ENCODE measurements at regions not wholly inside any gene's neighbourhood (a gene's known extent, or its start where the extent isn't known, plus 50 kb on each side); places are given as distances from the start of the nearest gene placed in this dataset.

DNA sequence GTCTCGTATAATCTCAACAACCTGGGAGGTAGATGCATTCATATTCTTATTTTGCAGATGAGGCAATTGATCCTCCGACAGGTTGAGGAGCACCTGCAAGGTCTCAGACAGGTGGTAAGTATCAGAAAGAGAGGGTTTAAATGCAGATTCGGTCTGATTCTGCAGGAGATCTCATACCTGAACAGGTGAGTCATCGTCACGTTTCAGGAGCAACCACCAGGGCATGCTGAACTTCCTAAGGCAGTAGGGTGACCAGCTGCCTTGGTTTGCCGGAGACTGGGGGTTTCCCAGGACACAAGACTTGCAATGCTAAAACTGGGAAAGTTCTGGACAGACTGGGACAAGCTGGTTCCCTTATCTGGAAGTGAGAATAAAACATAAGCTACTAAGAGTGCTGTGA, 68.8 kb upstream of the TSHZ3 start:
- no peak overlapping the region for H3K4me3 ChIP-seq (ENCODE audit: low read depth, low read length)
- ChIA-PET CTCF (no interaction called here), POLR2A (no interaction called here)
- TF ChIP-seq, protein P1, sequence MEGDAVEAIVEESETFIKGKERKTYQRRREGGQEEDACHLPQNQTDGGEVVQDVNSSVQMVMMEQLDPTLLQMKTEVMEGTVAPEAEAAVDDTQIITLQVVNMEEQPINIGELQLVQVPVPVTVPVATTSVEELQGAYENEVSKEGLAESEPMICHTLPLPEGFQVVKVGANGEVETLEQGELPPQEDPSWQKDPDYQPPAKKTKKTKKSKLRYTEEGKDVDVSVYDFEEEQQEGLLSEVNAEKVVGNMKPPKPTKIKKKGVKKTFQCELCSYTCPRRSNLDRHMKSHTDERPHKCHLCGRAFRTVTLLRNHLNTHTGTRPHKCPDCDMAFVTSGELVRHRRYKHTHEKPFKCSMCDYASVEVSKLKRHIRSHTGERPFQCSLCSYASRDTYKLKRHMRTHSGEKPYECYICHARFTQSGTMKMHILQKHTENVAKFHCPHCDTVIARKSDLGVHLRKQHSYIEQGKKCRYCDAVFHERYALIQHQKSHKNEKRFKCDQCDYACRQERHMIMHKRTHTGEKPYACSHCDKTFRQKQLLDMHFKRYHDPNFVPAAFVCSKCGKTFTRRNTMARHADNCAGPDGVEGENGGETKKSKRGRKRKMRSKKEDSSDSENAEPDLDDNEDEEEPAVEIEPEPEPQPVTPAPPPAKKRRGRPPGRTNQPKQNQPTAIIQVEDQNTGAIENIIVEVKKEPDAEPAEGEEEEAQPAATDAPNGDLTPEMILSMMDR (IDR thresholded peaks at IDR 0.05; ENCODE audit: insufficient read depth, low read length, missing control alignments): no peak
- DNase-seq (ENCODE audit: low read depth, low spot score): no peak

DNA sequence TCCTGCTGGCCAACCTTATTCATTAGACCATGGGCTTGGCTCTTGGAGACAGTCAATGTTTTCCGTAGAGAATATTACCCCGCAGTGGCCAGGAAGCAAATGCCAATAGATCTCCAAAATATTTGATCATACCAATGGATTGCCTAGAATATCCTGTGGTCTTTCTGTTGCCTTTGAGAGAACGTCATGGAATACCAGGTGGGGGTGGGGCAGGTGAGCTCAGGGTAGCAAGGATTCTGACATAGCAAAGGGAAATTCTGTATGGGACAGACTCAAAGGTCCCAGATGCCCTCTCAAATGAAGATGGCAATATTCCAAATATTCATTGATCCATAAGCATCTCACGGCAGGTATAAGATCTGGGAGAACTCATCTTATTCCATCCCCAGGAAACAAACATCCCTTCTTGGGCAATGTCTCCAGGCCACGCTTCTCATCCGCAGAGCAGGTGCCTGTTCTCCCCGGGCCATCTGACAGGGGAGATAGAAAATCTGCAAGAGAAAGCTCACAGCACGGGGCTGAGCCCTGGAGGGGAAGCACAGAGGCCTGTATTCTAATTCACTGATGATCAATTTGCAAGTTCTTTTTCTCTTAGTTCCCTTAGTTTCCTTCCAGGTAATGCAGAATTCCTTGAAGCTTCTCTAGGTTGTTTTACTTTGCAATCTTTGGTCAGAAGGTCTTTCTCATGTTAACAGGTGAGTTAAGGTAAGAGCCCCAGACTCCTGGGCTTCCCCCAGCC, 69.6 kb upstream of the TSHZ3 start:
- no peak for DNase-seq (ENCODE audit: low read depth, low spot score)
- H3K4me3 ChIP-seq (ENCODE audit: low read depth, low read length): no peak overlapping the region
- POLR2A ChIA-PET: no interaction called here
- CTCF ChIA-PET: no interaction called here
- TF ChIP-seq, protein P1 (IDR thresholded peaks at IDR 0.05; ENCODE audit: insufficient read depth, low read length, missing control alignments): no peak

DNA sequence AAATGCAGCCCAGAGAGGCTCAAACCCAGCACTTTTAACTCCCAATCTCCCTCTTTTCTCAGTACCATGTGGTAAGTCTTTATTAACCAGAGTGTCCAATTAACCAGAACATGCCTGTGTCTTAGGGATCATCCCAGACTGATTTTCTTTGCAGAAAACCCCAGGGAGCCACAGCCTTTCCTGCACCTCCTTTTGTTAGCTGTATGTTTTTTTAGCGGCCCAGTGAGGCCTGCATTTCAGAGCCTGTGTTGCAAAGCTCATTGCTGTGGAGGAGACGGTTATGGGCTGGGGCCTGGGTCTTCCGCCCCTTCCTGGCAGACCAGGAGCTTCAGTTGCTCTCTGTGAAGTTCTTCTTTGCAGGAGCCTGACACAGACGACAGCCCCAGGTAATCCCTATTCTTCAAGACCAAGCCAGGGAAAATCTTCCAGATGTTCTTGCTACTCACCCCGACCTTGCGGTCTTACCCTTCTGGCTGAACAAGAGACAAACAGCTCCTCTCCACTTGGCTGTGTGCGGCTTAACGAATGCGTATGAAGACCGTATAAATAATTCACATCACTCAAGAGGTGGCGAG, 70.7 kb upstream of the TSHZ3 start:
- TF ChIP-seq, protein P1 (IDR thresholded peaks at IDR 0.05; ENCODE audit: insufficient read depth, low read length, missing control alignments): no peak

DNA sequence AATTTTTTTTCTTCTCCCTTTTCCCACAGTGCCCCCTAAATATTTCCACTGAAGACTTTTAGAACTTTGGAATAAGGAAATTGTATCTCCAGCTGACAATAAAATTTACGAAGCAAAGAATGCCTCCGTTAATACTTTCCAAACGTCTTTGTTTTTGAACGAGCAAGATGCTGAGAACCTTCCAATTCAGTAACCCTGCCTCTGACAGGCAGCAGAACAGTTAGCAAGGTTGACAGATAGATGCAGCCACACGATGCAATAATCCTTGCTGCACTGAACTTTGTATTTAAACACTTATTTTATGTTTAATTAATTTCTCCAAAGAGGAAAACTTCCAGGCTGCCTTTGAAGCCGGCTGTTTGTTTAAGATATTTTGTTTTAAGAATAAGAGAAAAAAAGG, 71.8 kb upstream of the TSHZ3 start:
- no peak for DNase-seq (ENCODE audit: low read depth, low spot score)
- no peak overlapping the region for H3K4me3 ChIP-seq (ENCODE audit: low read depth, low read length)
- POLR2A ChIA-PET: no interaction called here
- CTCF ChIA-PET: no interaction called here
- TF ChIP-seq, protein P1 (IDR thresholded peaks at IDR 0.05; ENCODE audit: insufficient read depth, low read length, missing control alignments): no peak

More for the DNA sequence above, 70.7 kb upstream of the TSHZ3 start:
- ChIA-PET POLR2A (no interaction called here), CTCF (no interaction called here)
- H3K4me3 ChIP-seq (ENCODE audit: low read depth, low read length): no peak overlapping the region
- DNase-seq (ENCODE audit: low read depth, low spot score): no peak

DNA sequence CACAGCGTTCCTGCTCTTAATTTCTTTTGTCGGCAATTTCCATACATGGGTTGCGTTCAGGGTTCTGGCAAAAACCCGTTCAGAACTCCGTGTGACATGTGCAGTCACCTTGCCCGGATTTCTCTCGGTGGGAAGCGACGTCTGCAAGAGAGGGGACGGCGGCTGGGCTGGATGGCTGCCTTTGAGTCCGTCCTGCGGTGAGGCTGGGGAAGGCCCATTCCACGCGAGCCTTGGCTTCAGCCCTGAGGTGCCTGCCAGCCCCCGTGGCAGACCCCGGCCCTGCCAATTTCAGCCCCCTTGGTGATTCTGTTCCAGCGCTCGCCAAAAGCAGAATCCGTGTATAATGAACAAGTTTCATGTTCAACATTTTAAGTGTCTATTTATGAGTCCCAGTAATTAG, 72.6 kb upstream of the TSHZ3 start:
- no peak overlapping the region for H3K4me3 ChIP-seq (ENCODE audit: low read depth, low read length)
- ChIA-PET CTCF (no interaction called here), POLR2A (no interaction called here)
- TF ChIP-seq, protein P1 (IDR thresholded peaks at IDR 0.05; ENCODE audit: insufficient read depth, low read length, missing control alignments): no peak
- DNase-seq (ENCODE audit: low read depth, low spot score): no peak

DNA sequence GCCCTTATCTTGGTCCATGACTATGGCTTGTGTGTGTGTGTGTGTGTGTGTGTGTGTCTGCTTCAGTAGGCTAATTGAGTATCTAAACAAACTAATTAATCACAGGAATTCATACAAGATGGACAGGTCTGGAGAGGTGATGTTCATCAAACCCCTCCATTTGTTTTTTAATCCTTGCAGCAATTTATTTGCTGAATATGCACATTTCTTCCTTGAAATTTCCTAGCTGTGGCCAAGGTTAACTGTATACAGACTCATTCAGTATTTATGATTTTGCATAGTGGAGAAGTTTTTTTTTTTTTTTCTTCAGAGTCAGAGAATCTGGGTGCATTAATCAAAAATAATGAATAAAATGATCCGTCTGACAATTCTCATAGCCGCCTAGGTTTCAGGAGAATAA, 74.7 kb upstream of the TSHZ3 start:
- TF ChIP-seq, protein P1 (IDR thresholded peaks at IDR 0.05; ENCODE audit: insufficient read depth, low read length, missing control alignments): no peak
- H3K4me3 ChIP-seq (ENCODE audit: low read depth, low read length): no peak overlapping the region
- ChIA-PET CTCF (no interaction called here), POLR2A (no interaction called here)
- DNase-seq (ENCODE audit: low read depth, low spot score): no peak

All from AG04449 (cell line).